Right atrium auricular region (tissue), 2 donors: ENCODE measurements at regions not wholly inside any gene's neighbourhood (a gene's known extent, or its start where the extent isn't known, plus 50 kb on each side); places are given as distances from the start of the nearest gene placed in this dataset.

Source experiments
- DNase-seq: peaks from one replicate; pipeline ENCODE4 v3.0.0-alpha.2; 2019; ENCODE audit warnings: low spot score
- H3K27ac ChIP-seq, 2 donors: fragments of 200-600 bp; sonication (generic); 1 replicate in 1 of 2; 2 replicates in 1 of 2; pipeline ENCODE4 v1.5.1; 2016 to 2019
- H3K27me3 ChIP-seq, 2 donors: fragments of 200-600 bp; sonication (generic); one replicate each; pipeline versions ENCODE4 v1.5.1 to v1.6.0; 2017 to 2019
- H3K36me3 ChIP-seq: fragments of 200-600 bp; sonication (generic); one replicate; pipeline ENCODE4 v1.5.1; 2016
- H3K4me1 ChIP-seq, 2 donors: fragments of 200-600 bp; sonication (generic); one replicate each; pipeline versions ENCODE4 v1.5.1 to v1.6.0; 2017 to 2019
- H3K4me3 ChIP-seq, 2 donors: fragments of 200-600 bp; sonication (generic); 1 replicate in 1 of 2; 2 replicates in 1 of 2; pipeline ENCODE4 v1.5.1; 2017 to 2019; ENCODE audit warnings: mild to moderate bottlenecking in 1 of 2, moderate library complexity in 1 of 2
- H3K9me3 ChIP-seq, 2 donors: fragments of 200-600 bp; sonication (generic); one replicate each; pipeline ENCODE4 v1.5.1; 2019
- CTCF ChIP-seq, 2 donors: fragments of 200-600 bp; sonication (generic); IDR thresholded peaks; one replicate each; pipeline ENCODE4 v1.5.1; 2019; ENCODE audit warnings: antibody characterized with exemption in 2 of 2

- H3K4me3 ChIP-seq, result no peak overlapping the region
- no peaks in the 10 kb centered on the region for H3K9me3 ChIP-seq
- DNase-seq, result no peak
- H3K4me1 ChIP-seq, result peaks cover 0 to 10% of the 10 kb centered on the region in 2 donors
- no peak for TF ChIP-seq CTCF (IDR thresholded peaks at IDR 0.05)
- H3K27me3 ChIP-seq, result no peaks in the 10 kb centered on the region
- H3K27ac ChIP-seq, result no peak overlapping the region
- no peaks in the 10 kb centered on the region for H3K36me3 ChIP-seq
Observed at GRCh38 chr5:171528865-171529614, 109.6 kb downstream of the FGF18 start.

DNA sequence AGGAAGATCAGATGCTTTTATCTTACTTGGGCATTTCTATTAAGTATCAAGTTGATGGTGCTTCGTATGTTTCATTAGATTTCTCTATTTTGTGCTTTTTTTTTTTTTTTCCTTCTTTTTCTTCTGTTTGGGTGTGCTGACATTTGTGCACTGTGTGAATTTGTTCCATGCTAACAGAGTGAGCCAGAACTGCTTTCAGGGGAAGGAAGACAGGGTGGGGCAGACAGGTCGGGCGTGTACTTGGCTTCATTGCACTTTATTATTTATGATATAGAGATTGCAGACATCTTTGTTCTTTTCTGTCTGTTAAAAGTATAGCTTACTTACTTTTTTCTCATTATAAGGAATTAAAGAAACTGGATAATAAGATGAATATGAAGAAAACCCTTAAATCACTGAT is 112.2 kb downstream of the FGF18 start:
- Histone ChIP-seq H3K27ac (no peak overlapping the region), H3K9me3 (no peaks in the 10 kb centered on the region), H3K27me3 (no peaks in the 10 kb centered on the region), H3K4me1 (peaks cover 0 to 6% of the 10 kb centered on the region in 2 donors), H3K36me3 (no peaks in the 10 kb centered on the region), H3K4me3 (no peak overlapping the region)
- no peak for DNase-seq
- no peak for TF ChIP-seq CTCF (IDR thresholded peaks at IDR 0.05)

- no peak for TF ChIP-seq CTCF (IDR thresholded peaks at IDR 0.05)
- no peaks in the 10 kb centered on the region for H3K9me3 ChIP-seq
- no peaks in the 10 kb centered on the region for H3K36me3 ChIP-seq
- H3K4me3 ChIP-seq, result no peak overlapping the region
- no peak overlapping the region for H3K27ac ChIP-seq
- no peak for DNase-seq
- peaks cover 0 to 6% of the 10 kb centered on the region in 2 donors for H3K4me1 ChIP-seq
- no peaks in the 10 kb centered on the region for H3K27me3 ChIP-seq
Observed at GRCh38 chr5:171533153-171533552, 113.7 kb downstream of the FGF18 start.

DNA sequence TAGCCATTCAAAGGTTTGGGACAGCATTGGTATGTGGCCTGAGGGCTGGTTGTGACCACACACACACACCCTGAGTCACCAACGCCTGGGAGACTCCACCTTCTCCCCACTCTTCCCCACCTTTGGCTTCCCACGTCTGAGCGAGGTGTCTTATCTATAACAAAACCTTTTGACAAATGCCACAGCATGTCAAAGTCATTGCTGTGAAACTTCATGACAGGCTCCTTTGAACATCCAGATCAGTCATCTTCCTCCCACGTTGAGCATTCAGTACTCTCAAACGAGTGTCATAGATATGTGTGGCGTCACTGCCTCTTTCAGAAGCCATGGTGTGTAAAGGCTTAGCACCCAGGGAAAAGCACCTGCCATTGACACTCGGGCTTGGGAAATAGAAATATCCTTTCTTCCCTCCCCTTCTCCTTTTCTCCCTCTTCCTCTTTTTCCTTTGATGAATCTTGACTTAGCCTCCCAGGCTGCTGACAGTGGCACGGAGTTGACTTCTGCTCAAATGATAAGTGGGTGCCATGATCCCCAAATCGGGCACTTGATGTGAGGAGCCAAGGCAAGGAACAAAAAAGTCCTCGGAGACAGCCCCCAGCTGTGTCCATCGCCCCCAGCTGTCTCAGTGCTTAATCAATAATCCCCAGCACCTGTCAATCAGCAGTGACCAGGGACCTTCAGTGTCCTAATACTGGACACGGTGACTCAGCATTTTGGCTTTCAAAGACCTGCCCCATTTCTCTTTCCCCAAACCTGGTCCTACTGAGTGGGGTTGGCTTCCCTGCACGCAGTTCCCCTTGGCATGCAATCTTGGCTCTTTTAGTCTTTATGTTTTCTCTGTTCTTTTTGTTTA is 114.8 kb downstream of the FGF18 start:
- Histone ChIP-seq H3K4me3 (no peak overlapping the region), H3K36me3 (no peaks in the 10 kb centered on the region), H3K27me3 (no peaks in the 10 kb centered on the region), H3K4me1 (peaks cover 0 to 6% of the 10 kb centered on the region in 2 donors), H3K9me3 (no peaks in the 10 kb centered on the region), H3K27ac (no peak overlapping the region)
- no peak for TF ChIP-seq CTCF (IDR thresholded peaks at IDR 0.05)
- peak; percentile 48 for DNase-seq

- H3K27ac ChIP-seq, result no peak overlapping the region
- no peak overlapping the region for H3K4me3 ChIP-seq
- no peaks in the 10 kb centered on the region for H3K36me3 ChIP-seq
- no peak for TF ChIP-seq CTCF (IDR thresholded peaks at IDR 0.05)
- DNase-seq, result peak; percentile 43
- no peaks in the 10 kb centered on the region for H3K27me3 ChIP-seq
- peaks cover 0 to 6% of the 10 kb centered on the region in 2 donors for H3K4me1 ChIP-seq
- H3K9me3 ChIP-seq, result no peaks in the 10 kb centered on the region
Observed at GRCh38 chr5:171535162-171535561, 115.7 kb downstream of the FGF18 start.
